Right atrium auricular region (tissue), 2 donors: ENCODE measurements at regions not wholly inside any gene's neighbourhood (a gene's known extent, or its start where the extent isn't known, plus 50 kb on each side); places are given as distances from the start of the nearest gene placed in this dataset.
"Not testable (repeated sequence)": the region's sequence is repeated elsewhere in the genome, so short reads cannot be mapped to it uniquely, and the experiment has no call there.

Experiments
- DNase-seq: peaks from one replicate; pipeline ENCODE4 v3.0.0-alpha.2; 2019; ENCODE audit warnings: low spot score
- H3K27ac ChIP-seq, 2 donors: fragments of 200-600 bp; sonication (generic); 1 replicate in 1 of 2; 2 replicates in 1 of 2; pipeline ENCODE4 v1.5.1; 2016 to 2019
- H3K27me3 ChIP-seq, 2 donors: fragments of 200-600 bp; sonication (generic); one replicate each; pipeline versions ENCODE4 v1.5.1 to v1.6.0; 2017 to 2019
- H3K36me3 ChIP-seq: fragments of 200-600 bp; sonication (generic); one replicate; pipeline ENCODE4 v1.5.1; 2016
- H3K4me1 ChIP-seq, 2 donors: fragments of 200-600 bp; sonication (generic); one replicate each; pipeline versions ENCODE4 v1.5.1 to v1.6.0; 2017 to 2019
- H3K4me3 ChIP-seq, 2 donors: fragments of 200-600 bp; sonication (generic); 1 replicate in 1 of 2; 2 replicates in 1 of 2; pipeline ENCODE4 v1.5.1; 2017 to 2019; ENCODE audit warnings: mild to moderate bottlenecking in 1 of 2, moderate library complexity in 1 of 2
- H3K9me3 ChIP-seq, 2 donors: fragments of 200-600 bp; sonication (generic); one replicate each; pipeline ENCODE4 v1.5.1; 2019
- TF ChIP-seq, protein P1 (sequence below), 2 donors: fragments of 200-600 bp; sonication (generic); IDR thresholded peaks; one replicate each; pipeline ENCODE4 v1.5.1; 2019; ENCODE audit warnings: antibody characterized with exemption in 2 of 2

DNA sequence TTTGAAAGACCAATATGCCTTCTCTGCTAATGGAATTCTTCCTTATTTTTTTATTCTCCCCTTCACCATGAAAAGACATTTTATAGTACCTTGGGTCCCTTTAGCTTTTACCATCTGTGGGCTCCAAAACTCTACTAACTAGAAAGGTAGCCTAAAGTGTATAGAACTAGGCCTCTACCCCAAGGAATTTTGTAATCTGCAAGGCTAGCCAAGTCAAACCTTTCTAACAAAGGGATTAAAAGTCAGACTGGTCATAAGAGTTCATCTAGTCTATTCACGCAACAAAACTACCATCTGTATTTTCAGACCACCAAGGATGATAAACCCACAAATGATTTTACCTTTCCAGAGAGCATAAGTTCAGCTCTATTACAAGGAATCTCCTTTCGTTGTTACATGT is 189.5 kb upstream of the DCAF8L1 start:
- Histone ChIP-seq H3K27me3 (no peaks in the 10 kb centered on the region), H3K36me3 (no peaks in the 10 kb centered on the region), H3K4me3 (no peak overlapping the region), H3K9me3 (no peaks in the 10 kb centered on the region), H3K4me1 (no peaks in the 10 kb centered on the region), H3K27ac (no peak overlapping the region)
- DNase-seq = no peak
- TF ChIP-seq, protein P1, sequence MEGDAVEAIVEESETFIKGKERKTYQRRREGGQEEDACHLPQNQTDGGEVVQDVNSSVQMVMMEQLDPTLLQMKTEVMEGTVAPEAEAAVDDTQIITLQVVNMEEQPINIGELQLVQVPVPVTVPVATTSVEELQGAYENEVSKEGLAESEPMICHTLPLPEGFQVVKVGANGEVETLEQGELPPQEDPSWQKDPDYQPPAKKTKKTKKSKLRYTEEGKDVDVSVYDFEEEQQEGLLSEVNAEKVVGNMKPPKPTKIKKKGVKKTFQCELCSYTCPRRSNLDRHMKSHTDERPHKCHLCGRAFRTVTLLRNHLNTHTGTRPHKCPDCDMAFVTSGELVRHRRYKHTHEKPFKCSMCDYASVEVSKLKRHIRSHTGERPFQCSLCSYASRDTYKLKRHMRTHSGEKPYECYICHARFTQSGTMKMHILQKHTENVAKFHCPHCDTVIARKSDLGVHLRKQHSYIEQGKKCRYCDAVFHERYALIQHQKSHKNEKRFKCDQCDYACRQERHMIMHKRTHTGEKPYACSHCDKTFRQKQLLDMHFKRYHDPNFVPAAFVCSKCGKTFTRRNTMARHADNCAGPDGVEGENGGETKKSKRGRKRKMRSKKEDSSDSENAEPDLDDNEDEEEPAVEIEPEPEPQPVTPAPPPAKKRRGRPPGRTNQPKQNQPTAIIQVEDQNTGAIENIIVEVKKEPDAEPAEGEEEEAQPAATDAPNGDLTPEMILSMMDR (IDR thresholded peaks at IDR 0.05) = no peak

DNA sequence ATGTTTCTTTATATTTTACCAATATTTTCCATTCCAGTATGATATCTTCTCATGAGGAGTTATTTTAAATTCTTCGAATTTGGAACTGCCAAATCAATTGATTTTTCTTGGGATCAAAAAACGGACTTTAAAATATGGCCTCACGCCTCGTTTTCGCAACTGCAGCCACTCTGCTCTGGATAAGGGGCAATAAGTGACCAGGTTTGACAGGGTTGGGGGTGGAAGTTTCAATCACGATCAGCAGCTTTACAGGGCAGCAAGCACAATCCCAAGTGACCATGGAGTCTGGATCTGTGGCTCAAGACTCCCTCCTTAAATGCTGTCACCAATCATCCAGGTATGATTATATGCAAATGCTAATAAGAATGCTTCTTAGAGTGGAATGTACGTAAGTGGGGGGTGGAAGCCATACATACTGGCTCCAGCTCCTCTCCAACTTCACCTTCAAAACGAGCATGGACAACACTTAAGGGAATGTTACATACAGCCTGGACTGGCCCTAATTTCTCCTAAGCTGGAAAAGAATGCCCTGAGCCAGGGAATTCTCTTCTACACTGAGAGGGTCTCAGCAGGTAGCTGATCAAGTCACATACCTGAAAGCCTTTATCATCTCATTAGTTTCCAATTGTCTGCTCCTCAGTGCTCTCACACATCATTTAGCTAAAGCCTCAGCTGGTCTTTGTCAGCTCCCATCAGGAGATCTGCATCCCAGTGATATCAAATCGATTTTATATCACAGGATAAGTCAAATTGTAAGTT is 176.9 kb upstream of the DCAF8L1 start:
- no peak for DNase-seq
- Histone ChIP-seq H3K9me3 (no peaks in the 10 kb centered on the region), H3K27me3 (no peaks in the 10 kb centered on the region), H3K36me3 (no peaks in the 10 kb centered on the region), H3K4me3 (no peak overlapping the region), H3K27ac (no peak overlapping the region), H3K4me1 (no peaks in the 10 kb centered on the region)
- TF ChIP-seq, protein P1 (IDR thresholded peaks at IDR 0.05) = no peak

DNA sequence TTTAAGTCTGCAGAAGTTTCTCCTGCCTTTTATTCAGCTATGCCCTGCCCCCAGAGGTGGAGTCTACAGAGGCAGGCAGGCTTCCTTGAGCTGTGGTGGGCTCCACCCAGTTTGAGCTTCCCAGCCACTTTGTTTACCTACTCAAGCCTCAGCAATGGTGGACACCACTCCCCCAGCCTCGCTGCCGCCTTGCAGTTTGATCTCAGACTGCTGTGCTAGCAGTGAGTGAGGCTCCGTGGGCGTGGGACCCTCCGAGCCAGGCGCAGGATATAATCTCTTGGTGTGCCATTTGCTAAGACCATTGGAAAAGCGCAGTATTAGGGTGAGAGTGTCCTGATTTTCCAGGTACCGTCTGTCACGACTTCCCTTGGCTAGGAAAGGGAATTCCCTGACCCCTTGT is 171.0 kb upstream of the DCAF8L1 start:
- not testable (repeated sequence) for DNase-seq, H3K27me3 ChIP-seq, H3K4me3 ChIP-seq, H3K27ac ChIP-seq, H3K36me3 ChIP-seq, H3K4me1 ChIP-seq, H3K9me3 ChIP-seq

DNA sequence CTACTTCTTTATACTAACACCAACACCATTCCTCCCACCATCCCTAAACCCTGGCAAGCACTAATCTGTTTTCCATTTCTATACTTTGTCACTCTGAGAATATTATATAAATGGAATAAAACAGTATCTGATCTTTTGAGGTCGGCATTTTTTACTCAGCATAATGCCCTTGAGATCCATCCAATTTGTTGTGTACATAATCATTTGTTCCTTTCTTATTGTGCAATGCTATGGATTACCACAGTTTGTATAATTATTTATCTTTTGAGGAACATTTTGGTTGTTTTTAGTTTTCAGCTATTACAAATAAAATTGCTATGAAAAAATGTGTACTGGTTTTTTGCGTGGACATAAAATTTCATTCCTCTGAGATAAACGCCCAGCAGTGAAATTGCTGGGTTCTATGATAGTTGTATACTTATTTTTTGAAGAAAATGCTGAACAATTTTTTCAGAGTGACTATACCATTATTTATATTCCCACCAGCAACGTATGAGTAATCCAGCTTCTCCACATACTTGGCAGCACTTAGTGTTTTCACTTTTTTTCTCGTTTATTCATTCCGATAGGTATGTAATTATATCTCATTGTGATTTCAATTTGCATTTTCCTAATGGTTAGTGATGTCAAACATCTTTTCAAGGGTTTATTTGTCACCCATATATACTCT is 154.3 kb upstream of the DCAF8L1 start:
- TF ChIP-seq, protein P1 (IDR thresholded peaks at IDR 0.05) = no peak
- Histone ChIP-seq H3K27me3 (no peaks in the 10 kb centered on the region), H3K36me3 (no peaks in the 10 kb centered on the region), H3K9me3 (no peaks in the 10 kb centered on the region), H3K4me1 (no peaks in the 10 kb centered on the region), H3K27ac (no peak overlapping the region), H3K4me3 (no peak overlapping the region)
- no peak for DNase-seq

DNA sequence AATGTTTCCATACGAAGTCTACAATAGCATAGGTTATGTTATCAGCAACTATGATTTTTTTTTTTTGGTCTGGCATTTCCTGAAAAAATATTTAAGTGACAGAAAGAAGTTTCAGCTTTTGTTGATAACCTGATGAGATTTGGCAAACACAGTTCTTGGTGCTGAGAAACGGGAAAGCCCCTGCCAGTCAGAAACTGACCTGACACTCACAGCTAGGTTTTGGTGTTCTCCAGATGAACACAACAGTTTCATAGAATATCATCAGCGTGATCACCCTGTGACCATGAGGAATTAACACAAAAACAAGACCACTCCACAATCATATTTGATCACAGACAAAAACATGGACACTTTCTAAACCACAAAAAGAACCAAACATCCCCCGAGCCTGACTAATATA is 152.5 kb upstream of the DCAF8L1 start:
- no peaks in the 10 kb centered on the region for H3K36me3 ChIP-seq
- no peaks in the 10 kb centered on the region for H3K27me3 ChIP-seq
- no peaks in the 10 kb centered on the region for H3K4me1 ChIP-seq
- TF ChIP-seq, protein P1 (IDR thresholded peaks at IDR 0.05) = no peak
- H3K4me3 ChIP-seq = no peak overlapping the region
- DNase-seq = no peak
- H3K9me3 ChIP-seq = no peaks in the 10 kb centered on the region
- H3K27ac ChIP-seq = no peak overlapping the region

DNA sequence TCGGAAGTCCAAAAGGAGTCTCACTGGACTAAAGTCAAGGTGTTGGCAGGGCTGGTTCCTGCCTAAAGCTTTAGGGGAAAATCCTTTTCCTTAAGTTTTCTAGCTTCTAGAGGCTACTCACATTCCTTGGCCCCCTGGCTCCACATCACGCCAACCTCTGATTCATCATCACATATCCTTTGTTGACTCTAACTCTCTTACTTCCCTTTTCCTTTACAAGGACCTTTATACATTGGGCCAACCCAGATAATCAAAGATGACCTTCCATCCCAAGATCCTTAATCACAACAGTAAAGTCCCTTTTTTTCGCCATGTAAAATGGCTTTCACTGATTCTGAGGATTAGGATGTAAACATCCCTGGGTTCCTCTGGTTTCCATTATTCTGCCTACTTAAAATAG is 146.4 kb upstream of the DCAF8L1 start:
- TF ChIP-seq, protein P1 (IDR thresholded peaks at IDR 0.05) = no peak
- H3K4me3 ChIP-seq = no peak overlapping the region
- no peak for DNase-seq
- H3K27me3 ChIP-seq = no peaks in the 10 kb centered on the region
- H3K9me3 ChIP-seq = no peaks in the 10 kb centered on the region
- H3K27ac ChIP-seq = no peak overlapping the region
- H3K4me1 ChIP-seq = no peaks in the 10 kb centered on the region
- H3K36me3 ChIP-seq = no peaks in the 10 kb centered on the region
